K562 (cell line): ENCODE measurements at regions not wholly inside any gene's neighbourhood (a gene's known extent, or its start where the extent isn't known, plus 50 kb on each side); places are given as distances from the start of the nearest gene placed in this dataset.
A peak's percentile ranks its signal among the peaks of the same experiment; 100 is the strongest.

Experiments
- ATAC-seq: fragments of 200-7000 bp; cut with Tn5 transposase; 3 replicates; pipeline ENCODE4 v1.9.1; 2020; ENCODE audit warnings: moderate library complexity
- BruUV-seq: library from RNA; stranded (reverse); fragments of 400-500 nt; replicated peaks from 2 replicates; lab custom pipeline; 2021; lab: Mats Ljungman, UMichigan
- CTCF ChIA-PET: fragments of 300-600 bp; formaldehyde crosslinking; extraction: SDS; loops from one replicate; lab custom pipeline; 2021; ENCODE audit warnings: low intra/inter-chr PET ratio; lab: Yijun Ruan, JAX
- POLR2A ChIA-PET: fragments of 300-600, 350-650 bp; sonication (Branson Sonifier 250); formaldehyde crosslinking; extraction: SDS; loops from one replicate; lab custom pipeline; 2021; ENCODE audit warnings: antibody characterized with exemption, inconsistent platforms; lab: Yijun Ruan, JAX
- DNase-seq, 4 experiments: peaks; one replicate each; pipeline versions ENCODE4 v3.0.0 to v3.0.0-alpha.2; 2011 to 2018; ENCODE audit warnings: low spot score in 3 of 4, mixed read lengths in 3 of 4; ENCODE audit errors: extremely low read depth in 1 of 4
- FAIRE-seq: peaks from 2 replicates; lab custom pipeline; 2011; peaks lifted over from hg19 to GRCh38; lab: Jason Lieb, UNC
- H2AFZ ChIP-seq: 2 replicates; pipeline ENCODE4 v1.6.0; 2011; ENCODE audit warnings: low read depth, low read length, control low read depth, inconsistent platforms
- H3K27ac ChIP-seq: fragments of 200-600 bp; 3 replicates; pipeline ENCODE4 v1.8.0; 2011; ENCODE audit warnings: low read depth, mild to moderate bottlenecking, control low read depth, inconsistent platforms, low read length, moderate library complexity, mixed read lengths; ENCODE audit errors: extremely low read depth
- H3K27me3 ChIP-seq, 2 experiments: fragments of 300-600 bp in 1 of 2; 2 replicates in 1 of 2; 3 replicates in 1 of 2; pipeline versions ENCODE4 v1.6.0 to v1.8.0; 2011; ENCODE audit warnings: inconsistent platforms in 2 of 2, low read length in 2 of 2, mild to moderate bottlenecking in 1 of 2, mixed read lengths in 1 of 2, moderate library complexity in 1 of 2; ENCODE audit not compliant: control insufficient read depth in 2 of 2, insufficient read depth in 2 of 2
- H3K36me3 ChIP-seq: fragments of 300-600 bp; 3 replicates; pipeline ENCODE4 v1.8.0; 2011; ENCODE audit warnings: mild to moderate bottlenecking, low read length, inconsistent platforms; ENCODE audit not compliant: control insufficient read depth, insufficient read depth
- H3K4me1 ChIP-seq, 2 experiments: fragments of 200-600 bp in 1 of 2; replicated peaks in 1 of 2; 2 replicates in 1 of 2; 3 replicates in 1 of 2; pipeline versions ENCODE4 v1.5.1 to v1.8.0; 2011; ENCODE audit warnings: inconsistent platforms in 2 of 2, low read length in 2 of 2, mild to moderate bottlenecking in 1 of 2, mixed read lengths in 1 of 2, moderate library complexity in 1 of 2; ENCODE audit not compliant: control insufficient read depth in 2 of 2, insufficient read depth in 2 of 2
- H3K4me2 ChIP-seq: 2 replicates; pipeline ENCODE4 v1.6.1; 2011; ENCODE audit warnings: low read length, control low read depth, inconsistent platforms, mixed read lengths; ENCODE audit not compliant: insufficient read depth
- H3K4me3 ChIP-seq: fragments of 200-600 bp; sonication (generic), shearing (Covaris generic); 2 replicates; pipeline ENCODE4 v1.5.1; 2016; ENCODE audit warnings: control low read depth, inconsistent platforms
- H3K79me2 ChIP-seq: fragments of 200-600 bp; 3 replicates; pipeline ENCODE4 v1.8.0; 2011; ENCODE audit warnings: low read length, inconsistent platforms; ENCODE audit not compliant: control insufficient read depth, insufficient read depth
- H3K9ac ChIP-seq, 2 experiments: 2 replicates each; pipeline versions ENCODE4 v1.6.0 to v1.6.1; 2011; ENCODE audit warnings: low read depth in 2 of 2, low read length in 2 of 2, control low read depth in 1 of 2, inconsistent platforms in 1 of 2, mild to moderate bottlenecking in 1 of 2, mixed read lengths in 1 of 2; ENCODE audit not compliant: insufficient read depth in 1 of 2
- H3K9me1 ChIP-seq: one replicate; pipeline ENCODE4 v1.6.0; 2011; ENCODE audit warnings: inconsistent platforms, mild to moderate bottlenecking, low read length, moderate library complexity; ENCODE audit not compliant: control insufficient read depth, insufficient read depth
- H3K9me3 ChIP-seq: replicated peaks from 2 replicates; pipeline ENCODE4 v1.5.1; 2011; ENCODE audit warnings: low read depth, low read length, inconsistent platforms; ENCODE audit not compliant: control insufficient read depth, insufficient read depth
- H4K20me1 ChIP-seq: replicated peaks from 2 replicates; pipeline ENCODE4 v1.6.1; 2011; ENCODE audit warnings: low read length, inconsistent platforms, mixed read lengths; ENCODE audit not compliant: control insufficient read depth, insufficient read depth
- BRCA1 ChIP-seq, 2 experiments: fragments of 450-650 bp in 1 of 2; sonication (generic) in 1 of 2; formaldehyde crosslinking in 1 of 2; IDR thresholded peaks; 2 replicates each; pipeline versions ENCODE4 v1.5.0 to v1.6.1; 2017 to 2020; ENCODE audit warnings: mild to moderate bottlenecking in 1 of 2, missing genetic modification reagents in 1 of 2
- FOXK2 ChIP-seq, 2 experiments: fragments of 450-650 bp; IDR thresholded peaks in 1 of 2; conservative IDR thresholded peaks in 1 of 2; 2 replicates each; pipeline ENCODE4 v1.6.1; 2016; ENCODE audit warnings: low read depth in 2 of 2, mild to moderate bottlenecking in 1 of 2
- FOXP1 ChIP-seq: sonication (generic); formaldehyde crosslinking; IDR thresholded peaks from 2 replicates; pipeline ENCODE4 v1.8.0; 2022; ENCODE audit warnings: mild to moderate bottlenecking, missing genetic modification reagents
- HDAC1 ChIP-seq, 2 experiments: fragments of 450-650 bp; IDR thresholded peaks; 2 replicates each; pipeline ENCODE4 v1.6.1; 2016 to 2017; ENCODE audit warnings: inconsistent platforms in 1 of 2, mild to moderate bottlenecking in 1 of 2, moderate library complexity in 1 of 2
- NCOA1 ChIP-seq: fragments of 450-650 bp; IDR thresholded peaks from 2 replicates; pipeline ENCODE4 v1.6.1; 2016; ENCODE audit warnings: low read depth
- NFE2L1 ChIP-seq: fragments of 450-650 bp; IDR thresholded peaks from 2 replicates; pipeline ENCODE4 v1.6.1; 2016; ENCODE audit warnings: missing genetic modification characterization, low read depth, mild to moderate bottlenecking, missing compliant biosample characterization, moderate library complexity, borderline replicate concordance
- NRF1 ChIP-seq, 2 experiments: fragments of 450-650 bp; IDR thresholded peaks in 1 of 2; conservative IDR thresholded peaks in 1 of 2; 2 replicates each; pipeline ENCODE4 v1.6.1; 2014; ENCODE audit warnings: mild to moderate bottlenecking in 2 of 2
- PURB ChIP-seq: sonication (generic); formaldehyde crosslinking; IDR thresholded peaks from 2 replicates; pipeline ENCODE4 v1.9.0; 2021; ENCODE audit warnings: low read depth, mild to moderate bottlenecking, missing genetic modification reagents
- SMAD1 ChIP-seq: fragments of 150-350 bp; IDR thresholded peaks from 2 replicates; pipeline ENCODE4 v1.6.1; 2014; ENCODE audit warnings: low read length, low read depth; ENCODE audit not compliant: partially characterized antibody
- U2AF1 ChIP-seq: fragments of 200-400 bp; formaldehyde crosslinking; optimal IDR thresholded peaks from 2 replicates; pipeline ENCODE3; 2017; ENCODE audit warnings: mild to moderate bottlenecking, low read depth, low read length, moderate library complexity
- ZFP30 ChIP-seq: fragments of 250-450 bp; sonication (Bioruptor Pico); IDR thresholded peaks from 2 replicates; pipeline ENCODE4 v1.8.0; 2022; ENCODE audit warnings: moderate library complexity, mild to moderate bottlenecking, inconsistent platforms, borderline replicate concordance
- ZNF121 ChIP-seq: sonication (generic); formaldehyde crosslinking; conservative IDR thresholded peaks from 2 replicates; pipeline ENCODE4 v1.8.0; 2022; ENCODE audit warnings: missing genetic modification reagents
- ZNF707 ChIP-seq: fragments of 250-450 bp; sonication (Bioruptor Pico); conservative IDR thresholded peaks from 2 replicates; pipeline ENCODE4 v1.8.0; 2022; ENCODE audit warnings: inconsistent platforms, mild to moderate bottlenecking, moderate library complexity
- WGBS: fragments of 100-300 bp; shearing (Covaris generic); methylation state at CpG from one replicate; pipeline ENCODE4 v1.1.6; 2016; ENCODE audit warnings: low coverage, mixed read lengths; ENCODE audit not compliant: insufficient coverage; ENCODE audit errors: missing lambda C conversion rate; 5-methylcytosine and 5-hydroxymethylcytosine counted together
- in situ Hi-C: fragments of 300-500 bp; cut with MboI; formaldehyde crosslinking; loops from 4 replicates; pipeline ENCODE4 v1.15.0; 2018; ENCODE audit warnings: inconsistent platforms, mixed read lengths
- intact Hi-C: fragments of 100-400 bp; cut with micrococcal nuclease; formaldehyde crosslinking; loops from 2 replicates; pipeline ENCODE4 v1.14.2; 2022
- TF ChIP-seq, protein P1 (sequence below): sonication (generic); formaldehyde crosslinking; IDR thresholded peaks from 2 replicates; pipeline ENCODE4 v1.8.1; 2022; ENCODE audit warnings: missing genetic modification reagents

- TF ChIP-seq ZNF707 (CRISPR knock-in tag) (no peak), FOXK2 (conservative IDR thresholded peaks at IDR 0.05 in 1 of 2, IDR thresholded peaks at IDR 0.05 in 1 of 2; ENCODE audit: low read depth in 2 of 2) (no peak), HDAC1 (IDR thresholded peaks at IDR 0.05) (no peak), NFE2L1 (tag) (no peak)
Observed at GRCh38 chr1:184267747-184268146, 119.1 kb upstream of the C1orf21 start (continued).

DNA sequence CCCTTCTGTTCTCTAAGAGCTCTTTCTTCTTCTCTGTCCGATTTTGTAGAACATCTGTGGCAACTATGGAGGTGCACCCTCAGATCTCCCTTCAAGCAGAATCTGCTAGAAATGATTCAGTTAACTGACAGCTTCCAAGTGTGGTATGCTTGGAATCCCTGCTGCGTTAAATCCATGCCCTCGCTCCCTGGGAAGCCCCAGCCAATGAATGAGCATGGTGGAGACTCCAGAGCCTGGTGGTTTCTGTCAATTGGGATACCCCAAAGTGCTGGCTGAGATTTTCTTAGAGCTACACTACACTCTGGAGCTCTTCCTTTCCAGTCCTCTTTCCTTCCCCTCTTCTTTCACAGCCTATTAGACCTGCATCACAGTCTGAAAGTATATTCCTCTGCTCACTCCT lies 116.3 kb upstream of the C1orf21 start:
- no peak for DNase-seq
- no peak overlapping the region for H3K9ac ChIP-seq
- H3K9me1 ChIP-seq, result no peaks in the 10 kb centered on the region
- no peaks in the 10 kb centered on the region; a peak in 1 of 5 replicates for H3K27me3 ChIP-seq
- no peaks in the 10 kb centered on the region for H4K20me1 ChIP-seq
- H3K4me1 ChIP-seq, result no peaks in the 10 kb centered on the region
- no peak overlapping the region for H2AFZ ChIP-seq
- H3K79me2 ChIP-seq, result no peaks in the 10 kb centered on the region
- intact Hi-C loops (no loop called here), in situ Hi-C loops (no loop called here)
- 2% methylated on average over 3 of the region's 3 CpGs for WGBS
- no TSS peak for BruUV-seq
- H3K4me2 ChIP-seq, result no peak overlapping the region
- TF ChIP-seq NCOA1 (no peak), ZFP30 (CRISPR knock-in tag) (no peak), FOXP1 (CRISPR knock-in tag) (no peak), PURB (no peak), SMAD1 (no peak), NRF1 (conservative IDR thresholded peaks at IDR 0.05 in 1 of 2, IDR thresholded peaks at IDR 0.05 in 1 of 2) (no peak), ZNF121 (CRISPR knock-in tag) (no peak), BRCA1 (IDR thresholded peaks at IDR 0.05) (no peak), BRCA1 (CRISPR knock-in tag; IDR thresholded peaks at IDR 0.05) (no peak), U2AF1 (no peak)
- TF ChIP-seq, protein P1, sequence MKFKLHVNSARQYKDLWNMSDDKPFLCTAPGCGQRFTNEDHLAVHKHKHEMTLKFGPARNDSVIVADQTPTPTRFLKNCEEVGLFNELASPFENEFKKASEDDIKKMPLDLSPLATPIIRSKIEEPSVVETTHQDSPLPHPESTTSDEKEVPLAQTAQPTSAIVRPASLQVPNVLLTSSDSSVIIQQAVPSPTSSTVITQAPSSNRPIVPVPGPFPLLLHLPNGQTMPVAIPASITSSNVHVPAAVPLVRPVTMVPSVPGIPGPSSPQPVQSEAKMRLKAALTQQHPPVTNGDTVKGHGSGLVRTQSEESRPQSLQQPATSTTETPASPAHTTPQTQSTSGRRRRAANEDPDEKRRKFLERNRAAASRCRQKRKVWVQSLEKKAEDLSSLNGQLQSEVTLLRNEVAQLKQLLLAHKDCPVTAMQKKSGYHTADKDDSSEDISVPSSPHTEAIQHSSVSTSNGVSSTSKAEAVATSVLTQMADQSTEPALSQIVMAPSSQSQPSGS (CRISPR knock-in tag), result no peak
- FAIRE-seq, result peak; percentile 37
- ATAC-seq, result no peak
- H3K4me3 ChIP-seq, result no peak overlapping the region
- ChIA-PET CTCF (no interaction called here), POLR2A (interaction anchor here (0.8 kb wide), 1 partner anchor 10 kb away, joined by 3 read pairs; no protein-coding TSS in a partner anchor)
- H3K9me3 ChIP-seq, result no peaks in the 10 kb centered on the region
- H3K36me3 ChIP-seq, result no peaks in the 10 kb centered on the region
- H3K27ac ChIP-seq, result no peak overlapping the region
